Spleen (tissue), 11 donors: ENCODE measurements at regions not wholly inside any gene's neighbourhood (a gene's known extent, or its start where the extent isn't known, plus 50 kb on each side); places are given as distances from the start of the nearest gene placed in this dataset.

Experiments used
- DNase-seq: peaks from one replicate; pipeline ENCODE4 v3.0.0-alpha.2; 2020
- H3K27ac ChIP-seq, 8 donors: fragments of 200-600 bp; sonication (generic) in 7 of 8; 1 replicate in 4 of 8; 2 replicates in 4 of 8; pipeline versions ENCODE4 v1.5.0 to v1.8.0; 2016 to 2021; ENCODE audit warnings: inconsistent platforms in 4 of 8, mild to moderate bottlenecking in 4 of 8, moderate library complexity in 1 of 8
- H3K27me3 ChIP-seq, 7 donors: fragments of 200-600 bp; sonication (generic) in 6 of 7; replicated peaks in 1 of 7; 1 replicate in 4 of 7; 2 replicates in 3 of 7; pipeline versions ENCODE4 v1.5.0 to v1.8.0; 2016 to 2021; ENCODE audit warnings: inconsistent platforms in 3 of 7, mild to moderate bottlenecking in 1 of 7
- H3K36me3 ChIP-seq, 6 donors: fragments of 200-600 bp; sonication (generic) in 5 of 6; 1 replicate in 4 of 6; 2 replicates in 2 of 6; pipeline versions ENCODE4 v1.5.0 to v1.8.0; 2016 to 2021; ENCODE audit warnings: inconsistent platforms in 2 of 6
- H3K4me1 ChIP-seq, 6 donors: fragments of 200-600 bp; sonication (generic) in 5 of 6; 1 replicate in 3 of 6; 2 replicates in 3 of 6; pipeline versions ENCODE4 v1.5.0 to v1.8.0; 2016 to 2021; ENCODE audit warnings: inconsistent platforms in 3 of 6
- H3K4me3 ChIP-seq, 8 donors: fragments of 200-600 bp; sonication (generic) in 7 of 8; 1 replicate in 4 of 8; 2 replicates in 4 of 8; pipeline versions ENCODE4 v1.5.0 to v1.8.0; 2016 to 2021; ENCODE audit warnings: inconsistent platforms in 4 of 8, mild to moderate bottlenecking in 4 of 8, moderate library complexity in 2 of 8
- H3K9me3 ChIP-seq, 8 donors: fragments of 200-600 bp; sonication (generic) in 7 of 8; 1 replicate in 4 of 8; 2 replicates in 4 of 8; pipeline versions ENCODE4 v1.5.0 to v1.8.0; 2016 to 2021; ENCODE audit warnings: inconsistent platforms in 4 of 8
- POLR2A ChIP-seq, 3 donors: fragments of 450-650 bp; IDR thresholded peaks; one replicate each; pipeline ENCODE4 v1.5.1; 2017; ENCODE audit warnings: antibody characterized with exemption in 3 of 3, mild to moderate bottlenecking in 1 of 3
- POLR2AphosphoS5 ChIP-seq, 3 donors: sonication (generic); formaldehyde crosslinking; IDR thresholded peaks; one replicate each; pipeline ENCODE4 v1.5.1; 2017; ENCODE audit warnings: antibody characterized with exemption in 3 of 3
- WGBS, 5 donors: extraction: QIAGEN DNeasy Blood & Tissue Kit in 3 of 5; methylation state at CpG; one replicate each; pipeline versions ENCODE4 v1.1.5 to v1.1.7; 2013 to 2018; 5-methylcytosine and 5-hydroxymethylcytosine counted together
- intact Hi-C: fragments of 100-400 bp; cut with DNase I; formaldehyde crosslinking; loops from one replicate; pipeline ENCODE4 v1.15.0; 2023; ENCODE audit warnings: low total_unique reads
- TF ChIP-seq, protein P1 (sequence below), 11 experiments: fragments of 200-600 bp in 7 of 11; fragments of 450-650 bp in 4 of 11; sonication (generic) in 4 of 11; IDR thresholded peaks in 8 of 11; conservative IDR thresholded peaks in 3 of 11; 1 replicate in 7 of 11; 2 replicates in 4 of 11; pipeline versions ENCODE4 v1.4.0 to v1.8.0; 2016 to 2021; ENCODE audit warnings: antibody characterized with exemption in 11 of 11, inconsistent platforms in 4 of 11, mild to moderate bottlenecking in 1 of 11
- donor health status: healthy with polysubstance abuse.
- donor health status: DM: no; HTN: no; CAD: no; lungs with moderate emphysema.
- donor health status: DM: no; HTN: no; CAD: no.
- donor health status: Bipolar disorder and iron deficiency.
- donor health status: healthy.
- donor health status: DM: no; HTN: no; CAD: no.
- donor health status: DM: yes; HTN: yes; CAD: no.

- H3K4me3 ChIP-seq = no peak overlapping the region
- peaks cover 0 to 9% (median 0%) of the 10 kb centered on the region in 7 donors for H3K27me3 ChIP-seq
- intact Hi-C loops = no loop called here
- no peak for TF ChIP-seq POLR2A (IDR thresholded peaks at IDR 0.05)
- no peak for TF ChIP-seq POLR2AphosphoS5 (IDR thresholded peaks at IDR 0.05)
- TF ChIP-seq, protein P1, sequence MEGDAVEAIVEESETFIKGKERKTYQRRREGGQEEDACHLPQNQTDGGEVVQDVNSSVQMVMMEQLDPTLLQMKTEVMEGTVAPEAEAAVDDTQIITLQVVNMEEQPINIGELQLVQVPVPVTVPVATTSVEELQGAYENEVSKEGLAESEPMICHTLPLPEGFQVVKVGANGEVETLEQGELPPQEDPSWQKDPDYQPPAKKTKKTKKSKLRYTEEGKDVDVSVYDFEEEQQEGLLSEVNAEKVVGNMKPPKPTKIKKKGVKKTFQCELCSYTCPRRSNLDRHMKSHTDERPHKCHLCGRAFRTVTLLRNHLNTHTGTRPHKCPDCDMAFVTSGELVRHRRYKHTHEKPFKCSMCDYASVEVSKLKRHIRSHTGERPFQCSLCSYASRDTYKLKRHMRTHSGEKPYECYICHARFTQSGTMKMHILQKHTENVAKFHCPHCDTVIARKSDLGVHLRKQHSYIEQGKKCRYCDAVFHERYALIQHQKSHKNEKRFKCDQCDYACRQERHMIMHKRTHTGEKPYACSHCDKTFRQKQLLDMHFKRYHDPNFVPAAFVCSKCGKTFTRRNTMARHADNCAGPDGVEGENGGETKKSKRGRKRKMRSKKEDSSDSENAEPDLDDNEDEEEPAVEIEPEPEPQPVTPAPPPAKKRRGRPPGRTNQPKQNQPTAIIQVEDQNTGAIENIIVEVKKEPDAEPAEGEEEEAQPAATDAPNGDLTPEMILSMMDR (IDR thresholded peaks at IDR 0.05 in 8 of 11, conservative IDR thresholded peaks at IDR 0.05 in 3 of 11) = no peak
- no peaks in the 10 kb centered on the region for H3K36me3 ChIP-seq
- no peaks in the 10 kb centered on the region for H3K4me1 ChIP-seq
- no peak for DNase-seq
- no peaks in the 10 kb centered on the region for H3K9me3 ChIP-seq
- peak overlapping the region in 2 of 8 donors; percentile 74 to 84 for H3K27ac ChIP-seq
- 64 to 95% (median 76%) methylated on average over 4 to 6 of the region's 6 CpGs for WGBS, 5 donors
Measured at GRCh38 chrX:109842611-109843010, 109.6 kb upstream of the ACSL4 start.

GRCh38 chrX:109843963-109844751, 111.1 kb upstream of the ACSL4 start:
- Histone ChIP-seq H3K4me1 (peaks cover 0 to 5% (median 0%) of the 10 kb centered on the region in 6 donors), H3K27me3 (peaks cover 0 to 5% (median 0%) of the 10 kb centered on the region in 7 donors), H3K9me3 (no peaks in the 10 kb centered on the region), H3K27ac (no peak overlapping the region), H3K36me3 (no peaks in the 10 kb centered on the region), H3K4me3 (no peak overlapping the region)
- WGBS, 5 donors = 80 to 100% (median 91%) methylated on average over 1 of the region's 1 CpG
- intact Hi-C loops = no loop called here
- TF ChIP-seq POLR2A (IDR thresholded peaks at IDR 0.05) = no peak
- DNase-seq = no peak

GRCh38 chrX:109844986-109845385, 111.9 kb upstream of the ACSL4 start:
- intact Hi-C loops = no loop called here
- no peaks in the 10 kb centered on the region for H3K36me3 ChIP-seq
- no peaks in the 10 kb centered on the region for H3K9me3 ChIP-seq
- peaks cover 0 to 5% (median 0%) of the 10 kb centered on the region in 7 donors for H3K27me3 ChIP-seq
- no peak overlapping the region for H3K27ac ChIP-seq
- DNase-seq = no peak
- WGBS, 5 donors = 70 to 95% (median 81%) methylated on average over 4 of the region's 4 CpGs
- no peak overlapping the region for H3K4me3 ChIP-seq
- H3K4me1 ChIP-seq = peaks cover 0 to 5% (median 0%) of the 10 kb centered on the region in 6 donors
- TF ChIP-seq POLR2AphosphoS5 (IDR thresholded peaks at IDR 0.05) (no peak), POLR2A (IDR thresholded peaks at IDR 0.05) (no peak)
- TF ChIP-seq, protein P1 (IDR thresholded peaks at IDR 0.05 in 8 of 11, conservative IDR thresholded peaks at IDR 0.05 in 3 of 11) = no peak

- no peak overlapping the region for H3K27ac ChIP-seq
- TF ChIP-seq POLR2AphosphoS5 (IDR thresholded peaks at IDR 0.05) (no peak), POLR2A (IDR thresholded peaks at IDR 0.05) (no peak)
- TF ChIP-seq, protein P1 (IDR thresholded peaks at IDR 0.05 in 8 of 11, conservative IDR thresholded peaks at IDR 0.05 in 3 of 11) = no peak
- intact Hi-C loops = no loop called here
Measured at GRCh38 chrX:109845996-109846395, 112.9 kb upstream of the ACSL4 start.

More at GRCh38 chrX:109845996-109846395, 112.9 kb upstream of the ACSL4 start:
- Histone ChIP-seq H3K27me3 (peaks cover 0 to 5% (median 0%) of the 10 kb centered on the region in 7 donors), H3K9me3 (no peaks in the 10 kb centered on the region), H3K4me1 (peaks cover 0 to 5% (median 0%) of the 10 kb centered on the region in 6 donors), H3K36me3 (no peaks in the 10 kb centered on the region), H3K4me3 (no peak overlapping the region)
- 71 to 91% (median 81%) methylated on average over 4 of the region's 4 CpGs for WGBS, 5 donors
- DNase-seq = no peak
